ENCODE measurements at regions not wholly inside any gene's neighbourhood (a gene's known extent, or its start where the extent isn't known, plus 50 kb on each side); places are given as distances from the start of the nearest gene placed in this dataset.

DNA sequence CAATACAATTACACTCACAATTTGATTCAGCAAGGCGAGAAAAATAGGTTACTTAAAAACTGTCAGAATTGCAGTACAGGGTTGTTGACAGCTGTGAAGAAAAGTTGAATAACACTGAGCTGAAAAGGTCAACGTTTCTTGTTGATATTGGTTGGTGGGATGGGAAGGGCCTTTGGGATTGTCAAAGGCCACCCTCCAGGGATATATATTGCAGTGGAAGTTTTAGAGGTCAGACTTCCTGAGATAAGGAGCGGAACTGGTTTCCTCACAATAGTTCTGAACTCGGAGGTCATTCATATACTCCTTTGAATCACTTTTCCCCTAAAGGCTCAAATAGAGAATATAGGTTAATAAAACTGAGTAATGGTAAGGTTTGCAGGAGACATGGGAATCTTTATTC is 417.2 kb downstream of the RAPGEF2 start:
- no peak for DNase-seq (ENCODE audit: low read depth)
- H3K4me3 ChIP-seq (ENCODE audit: low read depth, low read length): no peak overlapping the region
- TF ChIP-seq, protein P1, sequence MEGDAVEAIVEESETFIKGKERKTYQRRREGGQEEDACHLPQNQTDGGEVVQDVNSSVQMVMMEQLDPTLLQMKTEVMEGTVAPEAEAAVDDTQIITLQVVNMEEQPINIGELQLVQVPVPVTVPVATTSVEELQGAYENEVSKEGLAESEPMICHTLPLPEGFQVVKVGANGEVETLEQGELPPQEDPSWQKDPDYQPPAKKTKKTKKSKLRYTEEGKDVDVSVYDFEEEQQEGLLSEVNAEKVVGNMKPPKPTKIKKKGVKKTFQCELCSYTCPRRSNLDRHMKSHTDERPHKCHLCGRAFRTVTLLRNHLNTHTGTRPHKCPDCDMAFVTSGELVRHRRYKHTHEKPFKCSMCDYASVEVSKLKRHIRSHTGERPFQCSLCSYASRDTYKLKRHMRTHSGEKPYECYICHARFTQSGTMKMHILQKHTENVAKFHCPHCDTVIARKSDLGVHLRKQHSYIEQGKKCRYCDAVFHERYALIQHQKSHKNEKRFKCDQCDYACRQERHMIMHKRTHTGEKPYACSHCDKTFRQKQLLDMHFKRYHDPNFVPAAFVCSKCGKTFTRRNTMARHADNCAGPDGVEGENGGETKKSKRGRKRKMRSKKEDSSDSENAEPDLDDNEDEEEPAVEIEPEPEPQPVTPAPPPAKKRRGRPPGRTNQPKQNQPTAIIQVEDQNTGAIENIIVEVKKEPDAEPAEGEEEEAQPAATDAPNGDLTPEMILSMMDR (IDR thresholded peaks at IDR 0.05; ENCODE audit: insufficient read depth, low read length): no peak

- no peak for DNase-seq (ENCODE audit: low read depth)
- TF ChIP-seq, protein P1 (IDR thresholded peaks at IDR 0.05; ENCODE audit: insufficient read depth, low read length): no peak
- H3K4me3 ChIP-seq (ENCODE audit: low read depth, low read length): no peak overlapping the region
Measured at GRCh38 chr4:159526172-159526571, 423.3 kb downstream of the RAPGEF2 start.

DNA sequence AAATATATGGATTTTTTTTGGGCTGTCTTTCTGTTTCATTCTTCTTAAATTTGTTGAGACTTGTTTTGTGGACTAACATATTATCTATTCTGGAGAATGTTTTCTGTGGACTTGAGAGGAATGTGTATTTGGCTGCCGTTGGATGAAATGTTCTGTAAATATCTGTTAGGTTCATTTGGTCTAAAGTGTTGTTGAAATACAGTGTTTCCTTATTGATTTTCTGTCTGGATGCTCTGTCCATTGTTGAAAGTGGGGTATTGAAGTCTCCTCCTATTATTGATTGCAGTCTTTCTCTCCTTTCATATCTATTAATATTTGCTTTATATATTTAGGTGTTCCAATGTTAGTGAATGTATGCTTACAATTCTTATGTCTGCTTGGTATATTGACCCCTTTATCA is 431.8 kb downstream of the RAPGEF2 start:
- no peak for DNase-seq (ENCODE audit: low read depth)
- H3K4me3 ChIP-seq (ENCODE audit: low read depth, low read length): no peak overlapping the region
- TF ChIP-seq, protein P1 (IDR thresholded peaks at IDR 0.05; ENCODE audit: insufficient read depth, low read length): no peak

DNA sequence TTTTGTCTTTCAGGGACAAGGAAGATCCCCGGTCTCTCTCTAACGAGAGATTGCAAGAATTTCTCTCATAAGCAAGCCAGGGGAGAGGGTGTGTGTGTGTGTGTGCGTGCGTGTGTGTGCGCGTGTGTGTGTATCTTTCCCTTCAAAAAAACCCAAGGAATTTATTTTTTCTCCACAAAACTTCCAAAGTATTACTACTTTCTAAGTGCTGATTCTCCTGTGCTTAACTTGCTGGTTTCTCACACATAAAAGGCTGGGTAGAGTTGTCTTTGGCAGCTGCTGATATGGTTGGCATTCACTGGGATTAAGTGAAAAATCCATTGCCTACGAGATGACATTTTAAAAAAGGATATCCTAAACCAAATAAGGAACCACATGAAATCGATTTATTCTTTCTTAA is 435.7 kb downstream of the RAPGEF2 start:
- no peak overlapping the region for H3K4me3 ChIP-seq (ENCODE audit: low read depth, low read length)
- TF ChIP-seq, protein P1 (IDR thresholded peaks at IDR 0.05; ENCODE audit: insufficient read depth, low read length): no peak
- no peak for DNase-seq (ENCODE audit: low read depth)

GRCh38 chr4:159540038-159540437 is 437.2 kb downstream of the RAPGEF2 start:
- DNase-seq (ENCODE audit: low read depth): no peak
- H3K4me3 ChIP-seq (ENCODE audit: low read depth, low read length): no peak overlapping the region
- TF ChIP-seq, protein P1 (IDR thresholded peaks at IDR 0.05; ENCODE audit: insufficient read depth, low read length): no peak

GRCh38 chr4:159540501-159540900 is 437.6 kb downstream of the RAPGEF2 start:
- no peak overlapping the region for H3K4me3 ChIP-seq (ENCODE audit: low read depth, low read length)

GRCh38 chr4:159541143-159541542 is 438.3 kb downstream of the RAPGEF2 start:
- DNase-seq (ENCODE audit: low read depth): no peak
- H3K4me3 ChIP-seq (ENCODE audit: low read depth, low read length): no peak overlapping the region
- TF ChIP-seq, protein P1 (IDR thresholded peaks at IDR 0.05; ENCODE audit: insufficient read depth, low read length): no peak

More at GRCh38 chr4:159540501-159540900, 437.6 kb downstream of the RAPGEF2 start:
- DNase-seq (ENCODE audit: low read depth): no peak
- TF ChIP-seq, protein P1 (IDR thresholded peaks at IDR 0.05; ENCODE audit: insufficient read depth, low read length): no peak

All from fibroblast of the aortic adventitia (primary cell).